ENCODE measurements at regions not wholly inside any gene's neighbourhood (a gene's known extent, or its start where the extent isn't known, plus 50 kb on each side); places are given as distances from the start of the nearest gene placed in this dataset.

DNA sequence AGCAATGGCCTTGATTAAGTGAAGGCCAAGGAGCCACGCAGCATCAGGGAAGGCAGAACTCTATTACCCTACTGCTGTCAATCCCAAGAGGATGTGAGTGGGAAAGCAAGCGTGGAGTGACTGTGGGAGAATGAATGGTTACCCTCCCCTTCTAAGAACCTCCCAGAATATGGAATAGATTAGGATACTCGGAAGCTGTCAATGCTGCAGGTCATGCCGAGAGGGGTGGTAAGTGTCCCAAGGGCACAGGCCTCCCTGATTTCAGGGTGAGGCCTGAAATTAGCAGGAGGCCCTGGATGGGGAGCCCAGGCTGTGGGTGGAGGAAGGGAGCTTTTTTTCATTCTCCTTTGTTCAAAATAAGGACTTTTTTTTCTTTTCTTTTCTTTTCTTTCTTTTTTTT, 179.9 kb upstream of the JAG1 start:
- TF ChIP-seq, protein P1, sequence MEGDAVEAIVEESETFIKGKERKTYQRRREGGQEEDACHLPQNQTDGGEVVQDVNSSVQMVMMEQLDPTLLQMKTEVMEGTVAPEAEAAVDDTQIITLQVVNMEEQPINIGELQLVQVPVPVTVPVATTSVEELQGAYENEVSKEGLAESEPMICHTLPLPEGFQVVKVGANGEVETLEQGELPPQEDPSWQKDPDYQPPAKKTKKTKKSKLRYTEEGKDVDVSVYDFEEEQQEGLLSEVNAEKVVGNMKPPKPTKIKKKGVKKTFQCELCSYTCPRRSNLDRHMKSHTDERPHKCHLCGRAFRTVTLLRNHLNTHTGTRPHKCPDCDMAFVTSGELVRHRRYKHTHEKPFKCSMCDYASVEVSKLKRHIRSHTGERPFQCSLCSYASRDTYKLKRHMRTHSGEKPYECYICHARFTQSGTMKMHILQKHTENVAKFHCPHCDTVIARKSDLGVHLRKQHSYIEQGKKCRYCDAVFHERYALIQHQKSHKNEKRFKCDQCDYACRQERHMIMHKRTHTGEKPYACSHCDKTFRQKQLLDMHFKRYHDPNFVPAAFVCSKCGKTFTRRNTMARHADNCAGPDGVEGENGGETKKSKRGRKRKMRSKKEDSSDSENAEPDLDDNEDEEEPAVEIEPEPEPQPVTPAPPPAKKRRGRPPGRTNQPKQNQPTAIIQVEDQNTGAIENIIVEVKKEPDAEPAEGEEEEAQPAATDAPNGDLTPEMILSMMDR (IDR thresholded peaks at IDR 0.05 in 2 of 3, conservative IDR thresholded peaks at IDR 0.05 in 1 of 3; ENCODE audit: control insufficient read depth in 2 of 3, extremely low read depth in 1 of 3, insufficient read depth in 1 of 3, low read depth in 3 of 3, low read length in 3 of 3) = no peak
- TF ChIP-seq YY1 (IDR thresholded peaks at IDR 0.05; ENCODE audit: low read depth, low read length) (no peak), SMAD1 (IDR thresholded peaks at IDR 0.05; ENCODE audit: low read depth, partially characterized antibody) (no peak), POLR2AphosphoS5 (IDR thresholded peaks at IDR 0.05; ENCODE audit: low read length) (no peak), SMARCA5 (IDR thresholded peaks at IDR 0.05) (no peak), CEBPB (IDR thresholded peaks at IDR 0.05; ENCODE audit: borderline replicate concordance in 1 of 2, low read depth in 2 of 2, low read length in 2 of 2) (no peak), JUND (IDR thresholded peaks at IDR 0.05; ENCODE audit: low read depth, low read length) (no peak), TARDBP (IDR thresholded peaks at IDR 0.05; ENCODE audit: borderline replicate concordance) (no peak)
- TF ChIP-seq, protein P2, sequence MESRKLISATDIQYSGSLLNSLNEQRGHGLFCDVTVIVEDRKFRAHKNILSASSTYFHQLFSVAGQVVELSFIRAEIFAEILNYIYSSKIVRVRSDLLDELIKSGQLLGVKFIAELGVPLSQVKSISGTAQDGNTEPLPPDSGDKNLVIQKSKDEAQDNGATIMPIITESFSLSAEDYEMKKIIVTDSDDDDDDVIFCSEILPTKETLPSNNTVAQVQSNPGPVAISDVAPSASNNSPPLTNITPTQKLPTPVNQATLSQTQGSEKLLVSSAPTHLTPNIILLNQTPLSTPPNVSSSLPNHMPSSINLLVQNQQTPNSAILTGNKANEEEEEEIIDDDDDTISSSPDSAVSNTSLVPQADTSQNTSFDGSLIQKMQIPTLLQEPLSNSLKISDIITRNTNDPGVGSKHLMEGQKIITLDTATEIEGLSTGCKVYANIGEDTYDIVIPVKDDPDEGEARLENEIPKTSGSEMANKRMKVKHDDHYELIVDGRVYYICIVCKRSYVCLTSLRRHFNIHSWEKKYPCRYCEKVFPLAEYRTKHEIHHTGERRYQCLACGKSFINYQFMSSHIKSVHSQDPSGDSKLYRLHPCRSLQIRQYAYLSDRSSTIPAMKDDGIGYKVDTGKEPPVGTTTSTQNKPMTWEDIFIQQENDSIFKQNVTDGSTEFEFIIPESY (IDR thresholded peaks at IDR 0.05) = no peak
- TF ChIP-seq, protein P3, sequence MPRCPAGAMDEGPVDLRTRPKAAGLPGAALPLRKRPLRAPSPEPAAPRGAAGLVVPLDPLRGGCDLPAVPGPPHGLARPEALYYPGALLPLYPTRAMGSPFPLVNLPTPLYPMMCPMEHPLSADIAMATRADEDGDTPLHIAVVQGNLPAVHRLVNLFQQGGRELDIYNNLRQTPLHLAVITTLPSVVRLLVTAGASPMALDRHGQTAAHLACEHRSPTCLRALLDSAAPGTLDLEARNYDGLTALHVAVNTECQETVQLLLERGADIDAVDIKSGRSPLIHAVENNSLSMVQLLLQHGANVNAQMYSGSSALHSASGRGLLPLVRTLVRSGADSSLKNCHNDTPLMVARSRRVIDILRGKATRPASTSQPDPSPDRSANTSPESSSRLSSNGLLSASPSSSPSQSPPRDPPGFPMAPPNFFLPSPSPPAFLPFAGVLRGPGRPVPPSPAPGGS (IDR thresholded peaks at IDR 0.05; ENCODE audit: borderline replicate concordance, insufficient read depth, low read depth, low read length, poor library complexity, severe bottlenecking) = no peak
- TF ChIP-seq, protein P4, sequence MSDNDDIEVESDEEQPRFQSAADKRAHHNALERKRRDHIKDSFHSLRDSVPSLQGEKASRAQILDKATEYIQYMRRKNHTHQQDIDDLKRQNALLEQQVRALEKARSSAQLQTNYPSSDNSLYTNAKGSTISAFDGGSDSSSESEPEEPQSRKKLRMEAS (IDR thresholded peaks at IDR 0.05; ENCODE audit: low read depth, low read length) = no peak
- TF ChIP-seq, protein P5, sequence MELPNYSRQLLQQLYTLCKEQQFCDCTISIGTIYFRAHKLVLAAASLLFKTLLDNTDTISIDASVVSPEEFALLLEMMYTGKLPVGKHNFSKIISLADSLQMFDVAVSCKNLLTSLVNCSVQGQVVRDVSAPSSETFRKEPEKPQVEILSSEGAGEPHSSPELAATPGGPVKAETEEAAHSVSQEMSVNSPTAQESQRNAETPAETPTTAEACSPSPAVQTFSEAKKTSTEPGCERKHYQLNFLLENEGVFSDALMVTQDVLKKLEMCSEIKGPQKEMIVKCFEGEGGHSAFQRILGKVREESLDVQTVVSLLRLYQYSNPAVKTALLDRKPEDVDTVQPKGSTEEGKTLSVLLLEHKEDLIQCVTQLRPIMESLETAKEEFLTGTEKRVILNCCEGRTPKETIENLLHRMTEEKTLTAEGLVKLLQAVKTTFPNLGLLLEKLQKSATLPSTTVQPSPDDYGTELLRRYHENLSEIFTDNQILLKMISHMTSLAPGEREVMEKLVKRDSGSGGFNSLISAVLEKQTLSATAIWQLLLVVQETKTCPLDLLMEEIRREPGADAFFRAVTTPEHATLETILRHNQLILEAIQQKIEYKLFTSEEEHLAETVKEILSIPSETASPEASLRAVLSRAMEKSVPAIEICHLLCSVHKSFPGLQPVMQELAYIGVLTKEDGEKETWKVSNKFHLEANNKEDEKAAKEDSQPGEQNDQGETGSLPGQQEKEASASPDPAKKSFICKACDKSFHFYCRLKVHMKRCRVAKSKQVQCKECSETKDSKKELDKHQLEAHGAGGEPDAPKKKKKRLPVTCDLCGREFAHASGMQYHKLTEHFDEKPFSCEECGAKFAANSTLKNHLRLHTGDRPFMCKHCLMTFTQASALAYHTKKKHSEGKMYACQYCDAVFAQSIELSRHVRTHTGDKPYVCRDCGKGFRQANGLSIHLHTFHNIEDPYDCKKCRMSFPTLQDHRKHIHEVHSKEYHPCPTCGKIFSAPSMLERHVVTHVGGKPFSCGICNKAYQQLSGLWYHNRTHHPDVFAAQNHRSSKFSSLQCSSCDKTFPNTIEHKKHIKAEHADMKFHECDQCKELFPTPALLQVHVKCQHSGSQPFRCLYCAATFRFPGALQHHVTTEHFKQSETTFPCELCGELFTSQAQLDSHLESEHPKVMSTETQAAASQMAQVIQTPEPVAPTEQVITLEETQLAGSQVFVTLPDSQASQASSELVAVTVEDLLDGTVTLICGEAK (IDR thresholded peaks at IDR 0.05; ENCODE audit: borderline replicate concordance) = no peak

Data from GM12878 (cell line).